Spleen (tissue), 11 donors: ENCODE measurements at regions not wholly inside any gene's neighbourhood (a gene's known extent, or its start where the extent isn't known, plus 50 kb on each side); places are given as distances from the start of the nearest gene placed in this dataset.

Source experiments
- DNase-seq: peaks from one replicate; pipeline ENCODE4 v3.0.0-alpha.2; 2020
- H3K27ac ChIP-seq, 8 donors: fragments of 200-600 bp; sonication (generic) in 7 of 8; 1 replicate in 4 of 8; 2 replicates in 4 of 8; pipeline versions ENCODE4 v1.5.0 to v1.8.0; 2016 to 2021; ENCODE audit warnings: inconsistent platforms in 4 of 8, mild to moderate bottlenecking in 4 of 8, moderate library complexity in 1 of 8
- H3K27me3 ChIP-seq, 7 donors: fragments of 200-600 bp; sonication (generic) in 6 of 7; replicated peaks in 1 of 7; 1 replicate in 4 of 7; 2 replicates in 3 of 7; pipeline versions ENCODE4 v1.5.0 to v1.8.0; 2016 to 2021; ENCODE audit warnings: inconsistent platforms in 3 of 7, mild to moderate bottlenecking in 1 of 7
- H3K36me3 ChIP-seq, 6 donors: fragments of 200-600 bp; sonication (generic) in 5 of 6; 1 replicate in 4 of 6; 2 replicates in 2 of 6; pipeline versions ENCODE4 v1.5.0 to v1.8.0; 2016 to 2021; ENCODE audit warnings: inconsistent platforms in 2 of 6
- H3K4me1 ChIP-seq, 6 donors: fragments of 200-600 bp; sonication (generic) in 5 of 6; 1 replicate in 3 of 6; 2 replicates in 3 of 6; pipeline versions ENCODE4 v1.5.0 to v1.8.0; 2016 to 2021; ENCODE audit warnings: inconsistent platforms in 3 of 6
- H3K4me3 ChIP-seq, 8 donors: fragments of 200-600 bp; sonication (generic) in 7 of 8; 1 replicate in 4 of 8; 2 replicates in 4 of 8; pipeline versions ENCODE4 v1.5.0 to v1.8.0; 2016 to 2021; ENCODE audit warnings: inconsistent platforms in 4 of 8, mild to moderate bottlenecking in 4 of 8, moderate library complexity in 2 of 8
- H3K9me3 ChIP-seq, 8 donors: fragments of 200-600 bp; sonication (generic) in 7 of 8; 1 replicate in 4 of 8; 2 replicates in 4 of 8; pipeline versions ENCODE4 v1.5.0 to v1.8.0; 2016 to 2021; ENCODE audit warnings: inconsistent platforms in 4 of 8
- POLR2A ChIP-seq, 3 donors: fragments of 450-650 bp; IDR thresholded peaks; one replicate each; pipeline ENCODE4 v1.5.1; 2017; ENCODE audit warnings: antibody characterized with exemption in 3 of 3, mild to moderate bottlenecking in 1 of 3
- POLR2AphosphoS5 ChIP-seq, 3 donors: sonication (generic); formaldehyde crosslinking; IDR thresholded peaks; one replicate each; pipeline ENCODE4 v1.5.1; 2017; ENCODE audit warnings: antibody characterized with exemption in 3 of 3
- WGBS, 5 donors: extraction: QIAGEN DNeasy Blood & Tissue Kit in 3 of 5; methylation state at CpG; one replicate each; pipeline versions ENCODE4 v1.1.5 to v1.1.7; 2013 to 2018; 5-methylcytosine and 5-hydroxymethylcytosine counted together
- intact Hi-C: fragments of 100-400 bp; cut with DNase I; formaldehyde crosslinking; loops from one replicate; pipeline ENCODE4 v1.15.0; 2023; ENCODE audit warnings: low total_unique reads
- TF ChIP-seq, protein P1 (sequence below), 11 experiments: fragments of 200-600 bp in 7 of 11; fragments of 450-650 bp in 4 of 11; sonication (generic) in 4 of 11; IDR thresholded peaks in 8 of 11; conservative IDR thresholded peaks in 3 of 11; 1 replicate in 7 of 11; 2 replicates in 4 of 11; pipeline versions ENCODE4 v1.4.0 to v1.8.0; 2016 to 2021; ENCODE audit warnings: antibody characterized with exemption in 11 of 11, inconsistent platforms in 4 of 11, mild to moderate bottlenecking in 1 of 11
- donor health status: healthy with polysubstance abuse.
- donor health status: DM: no; HTN: no; CAD: no; lungs with moderate emphysema.
- donor health status: DM: no; HTN: no; CAD: no.
- donor health status: Bipolar disorder and iron deficiency.
- donor health status: healthy.
- donor health status: DM: no; HTN: no; CAD: no.
- donor health status: DM: yes; HTN: yes; CAD: no.

DNA sequence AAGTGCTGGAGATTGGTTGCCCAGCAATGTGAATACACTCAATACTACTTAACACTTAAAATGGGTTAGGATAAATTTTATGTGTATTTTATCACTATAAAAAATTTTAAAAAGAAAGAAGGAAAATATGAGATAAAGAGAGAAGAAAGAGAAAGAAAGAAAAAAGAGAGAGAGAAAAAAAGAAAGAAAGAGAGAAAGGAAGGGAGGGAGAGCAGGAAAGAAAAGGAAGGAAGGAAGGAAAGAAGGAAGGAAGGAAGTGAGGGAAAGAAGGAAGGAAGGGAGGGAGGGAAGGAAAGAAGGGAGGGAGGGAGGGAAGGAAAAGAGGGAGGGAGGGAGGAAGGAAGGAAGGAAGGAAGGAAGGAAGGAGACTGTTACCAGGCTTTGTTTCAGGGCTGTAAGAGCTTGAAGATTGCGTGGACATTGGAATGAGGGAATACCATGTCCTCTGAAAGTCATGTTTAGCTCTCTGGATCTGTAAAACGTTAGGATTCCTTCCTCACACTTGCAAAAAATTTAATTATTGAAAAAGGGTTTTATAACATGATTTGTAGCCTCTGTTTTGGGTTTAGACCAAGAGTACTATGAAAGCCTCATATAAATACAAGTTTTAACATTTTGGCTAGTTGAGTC lies 152.3 kb upstream of the DAP start:
- DNase-seq: no peak
- no peak for TF ChIP-seq POLR2A (IDR thresholded peaks at IDR 0.05)
- TF ChIP-seq, protein P1, sequence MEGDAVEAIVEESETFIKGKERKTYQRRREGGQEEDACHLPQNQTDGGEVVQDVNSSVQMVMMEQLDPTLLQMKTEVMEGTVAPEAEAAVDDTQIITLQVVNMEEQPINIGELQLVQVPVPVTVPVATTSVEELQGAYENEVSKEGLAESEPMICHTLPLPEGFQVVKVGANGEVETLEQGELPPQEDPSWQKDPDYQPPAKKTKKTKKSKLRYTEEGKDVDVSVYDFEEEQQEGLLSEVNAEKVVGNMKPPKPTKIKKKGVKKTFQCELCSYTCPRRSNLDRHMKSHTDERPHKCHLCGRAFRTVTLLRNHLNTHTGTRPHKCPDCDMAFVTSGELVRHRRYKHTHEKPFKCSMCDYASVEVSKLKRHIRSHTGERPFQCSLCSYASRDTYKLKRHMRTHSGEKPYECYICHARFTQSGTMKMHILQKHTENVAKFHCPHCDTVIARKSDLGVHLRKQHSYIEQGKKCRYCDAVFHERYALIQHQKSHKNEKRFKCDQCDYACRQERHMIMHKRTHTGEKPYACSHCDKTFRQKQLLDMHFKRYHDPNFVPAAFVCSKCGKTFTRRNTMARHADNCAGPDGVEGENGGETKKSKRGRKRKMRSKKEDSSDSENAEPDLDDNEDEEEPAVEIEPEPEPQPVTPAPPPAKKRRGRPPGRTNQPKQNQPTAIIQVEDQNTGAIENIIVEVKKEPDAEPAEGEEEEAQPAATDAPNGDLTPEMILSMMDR (IDR thresholded peaks at IDR 0.05 in 8 of 11, conservative IDR thresholded peaks at IDR 0.05 in 3 of 11): no peak
- intact Hi-C loops: no loop called here
- Histone ChIP-seq H3K9me3 (no peaks in the 10 kb centered on the region), H3K4me3 (no peak overlapping the region), H3K27ac (no peak overlapping the region), H3K4me1 (no peaks in the 10 kb centered on the region), H3K27me3 (peaks cover 0 to 7% (median 0%) of the 10 kb centered on the region in 7 donors), H3K36me3 (no peaks in the 10 kb centered on the region)
- 32 to 65% (median 35%) methylated on average over 2 of the region's 2 CpGs for WGBS, 5 donors

DNA sequence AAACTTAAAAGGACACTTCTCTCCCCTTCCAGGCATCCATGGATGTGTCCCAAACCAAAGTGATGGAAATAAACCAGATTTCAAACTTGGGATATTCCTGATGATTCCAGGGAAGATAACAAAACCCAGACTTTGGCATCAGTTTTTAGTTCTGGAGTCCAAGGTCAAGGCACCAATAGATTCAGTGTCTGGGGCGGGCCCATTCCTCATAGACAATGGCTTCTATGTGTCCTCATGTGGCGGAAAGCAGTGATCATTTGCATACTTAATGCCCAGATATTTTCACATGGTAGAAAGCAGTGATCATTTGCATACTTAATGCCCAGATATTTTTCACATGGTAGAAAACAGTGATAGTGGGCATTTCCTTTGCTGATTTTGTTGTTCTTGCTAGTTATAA lies 151.4 kb upstream of the DAP start:
- WGBS, 5 donors: 92 to 96% (median 93%) methylated on average over 2 of the region's 2 CpGs
- intact Hi-C loops: no loop called here
- no peak for DNase-seq

DNA sequence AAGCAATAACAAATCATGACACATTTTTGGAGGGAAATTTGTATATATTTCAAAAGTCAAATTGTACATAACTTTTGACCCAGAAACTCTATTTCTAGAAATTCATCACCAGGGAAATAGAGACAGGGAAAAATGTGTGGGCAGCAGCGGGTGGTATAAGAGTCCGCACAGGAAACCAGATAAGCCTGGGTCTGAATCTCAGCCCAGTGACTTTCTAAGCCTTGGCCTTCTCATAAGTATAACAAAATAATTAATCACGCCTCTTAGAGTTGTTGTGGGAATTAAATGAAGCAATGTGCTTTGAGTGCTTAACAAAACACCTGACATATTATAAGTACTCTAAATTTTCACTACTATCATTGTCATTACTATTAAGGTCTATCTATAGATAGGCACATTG lies 149.2 kb upstream of the DAP start:
- no peaks in the 10 kb centered on the region for H3K36me3 ChIP-seq
- WGBS, 5 donors: 66 to 93% (median 73%) methylated on average over 3 of the region's 3 CpGs
- no peak overlapping the region for H3K27ac ChIP-seq
- TF ChIP-seq POLR2AphosphoS5 (IDR thresholded peaks at IDR 0.05) (no peak), POLR2A (IDR thresholded peaks at IDR 0.05) (no peak)
- TF ChIP-seq, protein P1 (IDR thresholded peaks at IDR 0.05 in 8 of 11, conservative IDR thresholded peaks at IDR 0.05 in 3 of 11): no peak
- no peaks in the 10 kb centered on the region for H3K27me3 ChIP-seq
- DNase-seq: no peak
- no peak overlapping the region for H3K4me3 ChIP-seq
- intact Hi-C loops: no loop called here
- no peaks in the 10 kb centered on the region for H3K4me1 ChIP-seq
- H3K9me3 ChIP-seq: peaks cover 0 to 8% (median 0%) of the 10 kb centered on the region in 8 donors

More for the DNA sequence above, 151.4 kb upstream of the DAP start:
- Histone ChIP-seq H3K9me3 (no peaks in the 10 kb centered on the region), H3K36me3 (no peaks in the 10 kb centered on the region), H3K27ac (no peak overlapping the region), H3K4me1 (no peaks in the 10 kb centered on the region), H3K27me3 (peaks cover 0 to 7% (median 0%) of the 10 kb centered on the region in 7 donors), H3K4me3 (no peak overlapping the region)
- TF ChIP-seq POLR2AphosphoS5 (IDR thresholded peaks at IDR 0.05) (no peak), POLR2A (IDR thresholded peaks at IDR 0.05) (no peak)
- TF ChIP-seq, protein P1 (IDR thresholded peaks at IDR 0.05 in 8 of 11, conservative IDR thresholded peaks at IDR 0.05 in 3 of 11): no peak

DNA sequence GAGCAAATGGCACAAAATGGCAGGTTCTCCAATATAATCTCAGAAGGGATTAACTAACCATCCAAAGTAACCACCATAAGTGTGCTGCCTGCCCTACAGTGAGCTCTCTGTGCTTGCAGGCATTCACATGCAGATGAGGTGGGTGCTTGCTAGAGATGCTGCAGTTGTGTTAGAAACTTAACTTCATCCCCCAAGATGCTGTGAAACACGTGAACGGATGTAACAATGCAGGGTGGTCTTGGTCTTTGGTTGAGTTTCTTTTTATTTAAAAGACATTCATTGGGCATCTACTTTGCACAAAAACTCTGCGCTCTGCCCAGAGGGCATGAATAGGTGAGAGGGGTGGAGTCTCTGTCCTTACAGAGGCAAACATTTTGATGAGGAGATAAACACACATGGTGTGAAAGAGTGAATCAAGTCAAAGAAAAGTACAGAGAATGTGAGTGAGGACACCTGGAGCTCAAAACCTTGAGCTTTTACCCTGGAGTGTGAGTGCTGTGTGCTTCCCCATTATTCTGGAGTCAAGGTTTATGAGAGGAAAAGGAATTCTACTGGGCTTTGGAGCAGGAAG lies 143.9 kb upstream of the DAP start:
- Histone ChIP-seq H3K4me1 (no peaks in the 10 kb centered on the region), H3K27ac (no peak overlapping the region), H3K36me3 (no peaks in the 10 kb centered on the region), H3K27me3 (peaks cover 0 to 13% (median 0%) of the 10 kb centered on the region in 7 donors), H3K9me3 (peaks cover 0 to 8% (median 0%) of the 10 kb centered on the region in 8 donors), H3K4me3 (no peak overlapping the region)
- intact Hi-C loops: no loop called here
- DNase-seq: no peak
- WGBS, 5 donors: 67 to 89% (median 78%) methylated on average over 3 of the region's 3 CpGs
- TF ChIP-seq POLR2A (IDR thresholded peaks at IDR 0.05) (no peak), POLR2AphosphoS5 (IDR thresholded peaks at IDR 0.05) (no peak)
- TF ChIP-seq, protein P1 (IDR thresholded peaks at IDR 0.05 in 8 of 11, conservative IDR thresholded peaks at IDR 0.05 in 3 of 11): no peak
